GM06990 (cell line): ENCODE measurements at regions not wholly inside any gene's neighbourhood (a gene's known extent, or its start where the extent isn't known, plus 50 kb on each side); places are given as distances from the start of the nearest gene placed in this dataset.

Experiments
- DNase-seq: peaks from one replicate; pipeline ENCODE4 v3.0.0-alpha.2; 2011; ENCODE audit not compliant: insufficient read length; ENCODE audit errors: extremely low read depth
- H3K27me3 ChIP-seq: replicated peaks from 2 replicates; pipeline ENCODE4 v1.6.0; 2011; ENCODE audit warnings: low read length; ENCODE audit not compliant: control insufficient read depth, insufficient read depth
- H3K36me3 ChIP-seq: 2 replicates; pipeline ENCODE4 v1.5.1; 2011; ENCODE audit warnings: low read length; ENCODE audit not compliant: control insufficient read depth, insufficient read depth
- H3K4me3 ChIP-seq: replicated peaks from 2 replicates; pipeline ENCODE4 v1.5.1; 2011; ENCODE audit warnings: low read depth, mild to moderate bottlenecking, control low read depth, low read length
- TF ChIP-seq, protein P1 (sequence below): IDR thresholded peaks from 2 replicates; pipeline ENCODE4 v1.5.1; 2011; ENCODE audit warnings: low read length, control low read depth, mild to moderate bottlenecking, inconsistent platforms; ENCODE audit not compliant: insufficient read depth, poor library complexity, severe bottlenecking

DNA sequence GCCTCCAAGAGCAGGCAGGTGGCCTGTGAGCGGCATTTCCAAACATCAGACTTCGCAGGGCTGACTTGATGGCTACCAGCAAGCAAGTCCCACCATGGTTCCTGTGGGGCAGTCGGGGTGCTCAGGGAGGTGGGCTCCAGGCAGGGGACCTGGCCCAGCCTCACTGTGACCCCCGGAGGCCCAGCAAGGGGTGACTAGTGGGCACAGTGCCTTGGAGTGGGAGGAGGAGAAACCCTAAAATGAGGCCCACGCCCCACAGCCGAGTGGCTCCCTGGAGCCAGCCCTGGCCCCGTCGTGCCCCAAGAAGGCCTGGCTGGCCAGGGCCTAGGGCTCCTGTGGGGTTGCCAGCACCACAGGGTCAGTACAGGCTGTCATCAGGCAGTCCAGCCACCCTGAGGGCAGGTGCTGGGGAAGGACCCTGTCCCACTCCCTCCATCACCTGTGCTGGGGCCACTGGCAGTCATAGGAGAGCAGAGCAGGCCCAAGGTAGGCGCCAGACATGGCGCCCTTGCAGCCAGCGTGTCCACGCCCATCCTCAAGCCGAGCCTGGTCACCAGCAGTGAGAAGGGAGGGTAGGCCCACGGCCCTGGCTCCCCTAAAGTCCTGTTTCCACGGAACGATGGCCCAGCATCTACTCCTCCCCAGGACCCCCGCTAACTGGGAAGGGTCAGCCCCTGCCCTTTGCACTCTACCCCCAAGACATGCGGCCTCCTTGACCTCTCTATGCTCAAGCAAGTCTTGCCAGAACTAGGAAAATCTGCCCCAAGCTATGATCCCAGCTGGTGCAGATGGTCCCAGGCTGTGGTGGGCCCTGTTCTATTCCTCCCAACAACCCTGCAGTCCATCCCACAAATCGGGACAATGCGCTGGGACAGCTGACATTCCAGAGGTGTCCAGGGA is 144.2 kb upstream of the C14orf180 start:
- Histone ChIP-seq H3K36me3 (no peaks in the 10 kb centered on the region), H3K27me3 (no peaks in the 10 kb centered on the region), H3K4me3 (no peak overlapping the region)
- TF ChIP-seq, protein P1, sequence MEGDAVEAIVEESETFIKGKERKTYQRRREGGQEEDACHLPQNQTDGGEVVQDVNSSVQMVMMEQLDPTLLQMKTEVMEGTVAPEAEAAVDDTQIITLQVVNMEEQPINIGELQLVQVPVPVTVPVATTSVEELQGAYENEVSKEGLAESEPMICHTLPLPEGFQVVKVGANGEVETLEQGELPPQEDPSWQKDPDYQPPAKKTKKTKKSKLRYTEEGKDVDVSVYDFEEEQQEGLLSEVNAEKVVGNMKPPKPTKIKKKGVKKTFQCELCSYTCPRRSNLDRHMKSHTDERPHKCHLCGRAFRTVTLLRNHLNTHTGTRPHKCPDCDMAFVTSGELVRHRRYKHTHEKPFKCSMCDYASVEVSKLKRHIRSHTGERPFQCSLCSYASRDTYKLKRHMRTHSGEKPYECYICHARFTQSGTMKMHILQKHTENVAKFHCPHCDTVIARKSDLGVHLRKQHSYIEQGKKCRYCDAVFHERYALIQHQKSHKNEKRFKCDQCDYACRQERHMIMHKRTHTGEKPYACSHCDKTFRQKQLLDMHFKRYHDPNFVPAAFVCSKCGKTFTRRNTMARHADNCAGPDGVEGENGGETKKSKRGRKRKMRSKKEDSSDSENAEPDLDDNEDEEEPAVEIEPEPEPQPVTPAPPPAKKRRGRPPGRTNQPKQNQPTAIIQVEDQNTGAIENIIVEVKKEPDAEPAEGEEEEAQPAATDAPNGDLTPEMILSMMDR: no peak
- no peak for DNase-seq

DNA sequence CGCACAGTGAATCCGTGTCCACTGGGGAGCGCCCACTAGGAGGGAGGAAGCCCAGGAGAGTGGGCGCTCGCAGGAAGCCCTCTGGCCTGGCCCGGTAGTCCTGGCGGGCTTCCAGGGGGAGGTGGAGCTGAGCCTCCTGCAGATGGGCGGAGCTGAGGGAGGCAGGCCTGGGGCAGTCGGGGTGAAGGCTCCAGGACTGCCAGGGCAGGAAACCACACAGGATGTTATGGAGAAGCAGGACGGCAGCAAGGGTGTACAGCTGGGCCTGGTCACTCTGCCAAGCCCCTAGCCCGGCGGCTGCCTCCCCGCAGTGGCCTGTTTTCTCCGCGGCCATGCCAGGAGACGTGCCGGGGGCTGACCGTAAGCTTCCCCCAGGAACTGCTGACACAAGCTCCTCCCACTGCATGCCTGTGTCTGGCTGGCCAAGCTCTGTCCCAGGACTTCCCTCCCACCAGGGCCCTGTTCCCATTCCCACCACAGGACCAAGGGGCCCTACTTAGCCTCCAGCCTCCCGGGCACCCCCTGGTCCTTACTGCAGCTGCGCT is 143.4 kb upstream of the C14orf180 start:
- no peaks in the 10 kb centered on the region for H3K36me3 ChIP-seq
- H3K27me3 ChIP-seq: no peaks in the 10 kb centered on the region
- TF ChIP-seq, protein P1: no peak
- DNase-seq: no peak
- H3K4me3 ChIP-seq: no peak overlapping the region

- Histone ChIP-seq H3K4me3 (no peak overlapping the region), H3K36me3 (no peaks in the 10 kb centered on the region), H3K27me3 (no peaks in the 10 kb centered on the region; the same call in 1 of the 2 replicates)
- no peak for DNase-seq
- TF ChIP-seq, protein P1: no peak
These were observed 142.5 kb upstream of the C14orf180 start for GRCh38 chr14:104436741-104437701.

- Histone ChIP-seq H3K36me3 (no peaks in the 10 kb centered on the region), H3K27me3 (no peaks in the 10 kb centered on the region; the same call in 1 of the 2 replicates), H3K4me3 (no peak overlapping the region)
- no peak for DNase-seq
- TF ChIP-seq, protein P1: no peak
These were observed 141.9 kb upstream of the C14orf180 start for GRCh38 chr14:104437703-104438102.

- TF ChIP-seq, protein P1: no peak
- no peak overlapping the region for H3K4me3 ChIP-seq
- DNase-seq: no peak
- H3K27me3 ChIP-seq: no peaks in the 10 kb centered on the region; the same call in 1 of the 2 replicates
- H3K36me3 ChIP-seq: no peaks in the 10 kb centered on the region
These were observed 141.2 kb upstream of the C14orf180 start for GRCh38 chr14:104438166-104438887.
